WTC11 (cell line): ENCODE measurements at regions not wholly inside any gene's neighbourhood (a gene's known extent, or its start where the extent isn't known, plus 50 kb on each side); places are given as distances from the start of the nearest gene placed in this dataset.

ENCODE experiments used
- ATAC-seq: fragments of 200-7000 bp; cut with Tn5 transposase; 2 replicates; pipeline ENCODE4 v1.10.0; 2021; ENCODE audit warnings: mild to moderate bottlenecking, moderate library complexity
- CTCF ChIA-PET: fragments of 300-600 bp; sonication (Branson Sonifier 250); formaldehyde crosslinking; loops from one replicate; lab custom pipeline; 2021; ENCODE audit warnings: antibody characterized with exemption; lab: Charles Lee
- POLR2A ChIA-PET: fragments of 350-600 bp; sonication (Branson Sonifier 250); formaldehyde crosslinking; loops from one replicate; lab custom pipeline; 2021; ENCODE audit warnings: antibody characterized with exemption; lab: Charles Lee
- DNase-seq: peaks from one replicate; pipeline ENCODE4 v3.0.0; 2021; ENCODE audit warnings: low spot score
- H3K27ac Mint-ChIP-seq: 2 replicates; pipeline ENCODE4 v1.8.0; 2021; ENCODE audit warnings: mixed read lengths
- H3K27me3 Mint-ChIP-seq: 2 replicates; pipeline ENCODE4 v1.8.0; 2021; ENCODE audit warnings: low read depth, mild to moderate bottlenecking, moderate library complexity, mixed read lengths
- H3K36me3 Mint-ChIP-seq: 2 replicates; pipeline ENCODE4 v1.8.0; 2021; ENCODE audit warnings: mixed read lengths
- H3K4me1 Mint-ChIP-seq: 2 replicates; pipeline ENCODE4 v1.8.0; 2022; ENCODE audit warnings: mixed read lengths
- H3K4me3 Mint-ChIP-seq: 2 replicates; pipeline ENCODE4 v1.8.0; 2021; ENCODE audit warnings: mild to moderate bottlenecking, moderate library complexity, mixed read lengths
- H3K9me3 Mint-ChIP-seq: 2 replicates; pipeline ENCODE4 v1.8.0; 2021; ENCODE audit warnings: mixed read lengths
- ARID4B ChIP-seq: sonication (generic); formaldehyde crosslinking; IDR thresholded peaks from 2 replicates; pipeline ENCODE4 v1.8.0; 2023; ENCODE audit warnings: missing genetic modification reagents, mild to moderate bottlenecking, borderline replicate concordance
- CDX4 ChIP-seq: fragments of 250-450 bp; sonication (Bioruptor Pico); IDR thresholded peaks from 2 replicates; pipeline ENCODE4 v1.9.0; 2021; ENCODE audit warnings: moderate library complexity, mild to moderate bottlenecking, inconsistent platforms, borderline replicate concordance
- CREB1 ChIP-seq: sonication (generic); formaldehyde crosslinking; IDR thresholded peaks from 2 replicates; pipeline ENCODE4 v1.8.0; 2023; ENCODE audit warnings: mild to moderate bottlenecking, missing genetic modification reagents
- ELF4 ChIP-seq: sonication (generic); formaldehyde crosslinking; IDR thresholded peaks from 2 replicates; pipeline ENCODE4 v1.8.1; 2022; ENCODE audit warnings: low read depth, mild to moderate bottlenecking, moderate library complexity, missing genetic modification reagents
- ETV6 ChIP-seq: sonication (generic); formaldehyde crosslinking; IDR thresholded peaks from 2 replicates; pipeline ENCODE4 v1.8.1; 2022; ENCODE audit warnings: mild to moderate bottlenecking, missing genetic modification reagents
- GRHL2 ChIP-seq: fragments of 250-450 bp; sonication (Bioruptor Pico); IDR thresholded peaks from 2 replicates; pipeline ENCODE4 v1.8.0; 2022; ENCODE audit warnings: mild to moderate bottlenecking, moderate library complexity; ENCODE audit not compliant: insufficient replicate concordance, severe bottlenecking
- HMGA2 ChIP-seq: fragments of 250-450 bp; sonication (Bioruptor Pico); IDR thresholded peaks from 2 replicates; pipeline ENCODE4 v1.4.0; 2021; ENCODE audit warnings: mild to moderate bottlenecking, moderate library complexity
- JAZF1 ChIP-seq: fragments of 250-450 bp; sonication (Bioruptor Pico); IDR thresholded peaks from 2 replicates; pipeline ENCODE4 v1.9.0; 2021; ENCODE audit warnings: moderate library complexity, mild to moderate bottlenecking, inconsistent platforms
- JUN ChIP-seq: sonication (generic); formaldehyde crosslinking; IDR thresholded peaks from 2 replicates; pipeline ENCODE4 v1.8.0; 2023; ENCODE audit warnings: mild to moderate bottlenecking, missing genetic modification reagents
- MYBL2 ChIP-seq: sonication (generic); formaldehyde crosslinking; IDR thresholded peaks from 2 replicates; pipeline ENCODE4 v1.8.1; 2023; ENCODE audit warnings: mild to moderate bottlenecking, moderate library complexity, missing genetic modification reagents
- NFATC4 ChIP-seq: fragments of 250-450 bp; sonication (Bioruptor Pico); IDR thresholded peaks from 2 replicates; pipeline ENCODE4 v1.9.0; 2021; ENCODE audit warnings: mild to moderate bottlenecking
- NR2C2 ChIP-seq: sonication (generic); formaldehyde crosslinking; IDR thresholded peaks from 2 replicates; pipeline ENCODE4 v1.8.0; 2022; ENCODE audit warnings: mild to moderate bottlenecking, missing genetic modification reagents
- RELA ChIP-seq: sonication (generic); formaldehyde crosslinking; IDR thresholded peaks from 2 replicates; pipeline ENCODE4 v1.8.1; 2022; ENCODE audit warnings: missing genetic modification reagents, mild to moderate bottlenecking, borderline replicate concordance
- USF2 ChIP-seq: sonication (generic); formaldehyde crosslinking; IDR thresholded peaks from 2 replicates; pipeline ENCODE4 v1.8.1; 2023; ENCODE audit warnings: mild to moderate bottlenecking, missing genetic modification reagents, moderate library complexity
- ZBTB21 ChIP-seq: sonication (generic); formaldehyde crosslinking; IDR thresholded peaks from 2 replicates; pipeline ENCODE4 v1.8.1; 2023; ENCODE audit warnings: mild to moderate bottlenecking, missing genetic modification reagents, borderline replicate concordance
- ZBTB43 ChIP-seq: sonication (generic); formaldehyde crosslinking; IDR thresholded peaks from 2 replicates; pipeline ENCODE4 v1.8.1; 2023; ENCODE audit warnings: mild to moderate bottlenecking, missing genetic modification reagents
- ZNF121 ChIP-seq: sonication (generic); formaldehyde crosslinking; IDR thresholded peaks from 2 replicates; pipeline ENCODE4 v1.8.0; 2023; ENCODE audit warnings: missing genetic modification reagents
- ZNF281 ChIP-seq: sonication (generic); formaldehyde crosslinking; IDR thresholded peaks from 2 replicates; pipeline ENCODE4 v1.8.0; 2023; ENCODE audit warnings: mild to moderate bottlenecking, missing genetic modification reagents
- ZNF416 ChIP-seq: fragments of 250-450 bp; sonication (Bioruptor Pico); IDR thresholded peaks from 2 replicates; pipeline ENCODE4 v1.9.0; 2021; ENCODE audit warnings: mild to moderate bottlenecking, inconsistent platforms
- ZSCAN18 ChIP-seq: fragments of 250-450 bp; sonication (Bioruptor Pico); IDR thresholded peaks from 2 replicates; pipeline ENCODE4 v2.1.2; 2022; ENCODE audit warnings: mild to moderate bottlenecking, moderate library complexity

- ChIA-PET CTCF (no interaction called here), POLR2A (interaction anchor here (0.5 kb wide), 1 partner anchor 17 kb away, joined by 4 read pairs; no protein-coding TSS in a partner anchor)
- H3K27ac Mint-ChIP-seq: no peak overlapping the region
- H3K36me3 Mint-ChIP-seq: peaks cover 14% of the 10 kb centered on the region
- TF ChIP-seq ETV6 (no peak), HMGA2 (CRISPR knock-in tag) (no peak), ELF4 (CRISPR knock-in tag) (no peak), ZSCAN18 (CRISPR knock-in tag) (no peak), RELA (CRISPR knock-in tag) (no peak), ZNF416 (CRISPR knock-in tag) (no peak), ARID4B (CRISPR knock-in tag) (no peak), CREB1 (no peak), JAZF1 (CRISPR knock-in tag) (no peak), GRHL2 (CRISPR knock-in tag) (no peak), ZBTB43 (CRISPR knock-in tag) (no peak), MYBL2 (CRISPR knock-in tag) (no peak), ZNF281 (CRISPR knock-in tag) (no peak), USF2 (CRISPR knock-in tag) (no peak), CDX4 (CRISPR knock-in tag) (no peak), JUN (CRISPR knock-in tag) (no peak), NR2C2 (CRISPR knock-in tag) (no peak), ZNF121 (CRISPR knock-in tag) (no peak), ZBTB21 (CRISPR knock-in tag) (no peak), NFATC4 (no peak)
- H3K4me1 Mint-ChIP-seq: peaks cover 26% of the 10 kb centered on the region
- no peak overlapping the region for H3K4me3 Mint-ChIP-seq
- H3K27me3 Mint-ChIP-seq: no peaks in the 10 kb centered on the region; the same call in 1 of the 2 replicates
- H3K9me3 Mint-ChIP-seq: peaks cover 21% of the 10 kb centered on the region
- no peak for ATAC-seq
- no peak for DNase-seq
These were observed 177.7 kb downstream of the SKIDA1 start for GRCh38 chr10:21347785-21348170.
